GM18909 (cell line): ENCODE measurements at regions not wholly inside any gene's neighbourhood (a gene's known extent, or its start where the extent isn't known, plus 50 kb on each side); places are given as distances from the start of the nearest gene placed in this dataset.

ENCODE experiments used
- ATAC-seq: cut with Tn5 transposase; IDR thresholded peaks from one replicate; pipeline ENCODE4 v1.9.1; 2021; ENCODE audit warnings: mild to moderate bottlenecking; ENCODE audit not compliant: unreplicated experiment, poor library complexity

DNA sequence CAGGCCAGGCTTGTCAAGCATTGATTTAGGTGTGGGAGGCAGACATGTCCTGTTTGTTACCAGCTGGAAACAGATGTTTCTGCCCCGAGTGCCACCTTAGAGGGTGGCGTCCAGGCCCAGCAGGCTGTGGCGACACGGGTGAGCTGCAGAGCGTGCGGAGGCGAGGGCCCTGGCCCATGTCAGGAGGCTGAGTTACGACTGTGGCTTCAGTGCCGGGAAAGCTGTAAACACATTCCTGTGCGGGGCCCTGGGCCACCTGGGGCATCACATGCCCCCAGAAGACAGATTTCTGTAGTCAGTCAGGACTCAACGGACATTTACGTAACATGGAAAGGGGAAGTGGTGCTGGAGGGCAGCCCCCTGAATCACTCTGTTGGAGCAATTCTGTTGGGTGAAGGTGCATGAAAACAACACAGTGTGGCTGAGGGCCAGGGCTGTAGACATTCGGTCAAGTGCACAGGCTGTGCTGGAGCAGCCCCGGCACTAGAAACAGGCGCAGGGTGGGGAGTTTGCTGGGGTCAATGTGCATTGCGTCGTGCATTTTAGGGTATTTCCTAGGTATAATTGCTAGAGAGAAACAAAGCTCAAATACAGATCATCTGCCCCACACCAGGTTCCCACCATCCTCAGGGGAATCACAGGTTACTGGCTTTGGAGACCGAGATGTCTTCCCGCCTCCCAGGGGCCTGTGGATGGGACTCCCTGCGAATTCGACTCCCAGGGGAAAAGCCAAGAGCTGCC is 291.8 kb downstream of the TMEM121 start:
- ATAC-seq, result peak; percentile 84

DNA sequence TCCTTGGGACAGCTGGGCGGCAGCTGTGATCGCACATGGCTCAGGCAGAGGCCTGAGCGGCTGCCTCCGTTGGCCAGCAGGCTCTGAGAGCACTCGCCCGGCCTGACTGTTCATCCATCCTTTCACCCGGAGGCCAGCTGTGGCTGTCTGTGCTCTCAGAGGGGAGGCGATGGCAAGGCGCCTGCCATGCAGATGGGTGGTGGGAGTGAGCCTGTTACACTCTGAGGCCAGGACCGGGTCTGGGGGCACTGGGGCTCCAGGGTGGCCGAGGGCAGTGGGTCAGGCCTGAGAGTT is 292.3 kb downstream of the TMEM121 start:
- peak; percentile 19 for ATAC-seq

DNA sequence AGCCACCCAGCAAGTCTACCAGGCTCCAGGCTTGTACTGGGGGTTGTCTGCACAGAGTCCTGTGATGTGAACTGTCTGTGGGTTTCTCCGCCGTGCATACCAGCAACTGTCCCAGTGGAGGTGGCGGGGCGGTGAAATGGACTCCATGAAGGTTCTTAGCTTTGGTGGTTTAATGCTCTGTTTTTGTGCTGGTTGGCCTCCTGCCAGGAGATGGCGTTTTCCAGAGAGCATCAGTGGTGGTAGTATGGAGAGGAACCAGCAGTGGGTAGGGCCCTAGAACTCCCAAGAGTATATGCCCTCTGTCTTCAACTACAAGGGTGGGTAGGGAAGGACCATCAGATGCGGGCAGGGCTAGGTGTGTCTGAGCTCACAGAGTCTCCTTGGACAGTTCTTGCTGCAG is 303.8 kb downstream of the TMEM121 start:
- ATAC-seq, result no peak

DNA sequence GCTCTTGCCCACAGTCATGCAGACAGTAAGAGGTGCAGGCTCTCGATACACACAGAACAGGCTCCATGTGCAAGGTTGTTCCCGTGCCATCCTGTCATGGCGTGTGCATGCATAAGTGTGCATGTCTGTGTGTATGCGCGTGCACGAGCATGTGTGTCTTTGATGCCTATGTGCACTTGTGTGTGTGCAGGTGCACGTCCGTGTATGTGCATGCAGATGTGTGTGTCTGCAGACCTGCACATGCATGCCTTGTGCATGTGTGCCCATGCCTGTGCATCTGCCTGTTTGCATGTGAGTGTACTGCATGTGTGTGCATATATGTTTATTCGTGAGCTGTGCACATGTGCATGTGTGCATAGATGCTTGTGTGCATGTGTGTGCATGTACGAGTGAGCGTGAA is 309.8 kb downstream of the TMEM121 start:
- ATAC-seq, result no peak

DNA sequence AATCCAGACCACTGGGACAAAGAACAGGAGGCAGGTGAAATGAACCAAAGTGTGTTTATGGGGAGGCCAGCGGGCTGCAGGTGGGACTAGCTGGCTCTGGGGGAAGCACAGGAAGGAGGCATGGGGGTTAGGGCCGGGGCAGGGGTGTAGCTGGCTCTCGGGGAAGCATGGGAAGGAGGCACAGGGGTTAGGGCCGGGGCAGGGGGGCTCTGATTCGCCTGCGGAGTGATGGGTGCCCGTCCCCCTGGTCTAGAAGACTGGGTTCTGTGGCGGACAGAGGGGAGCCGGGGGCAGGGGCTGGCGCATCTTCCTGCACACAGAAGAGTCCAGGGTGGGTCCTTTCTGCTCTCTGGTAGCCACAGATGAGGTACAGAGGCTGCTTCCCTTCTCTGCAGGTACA is 310.3 kb downstream of the TMEM121 start:
- ATAC-seq, result no peak

DNA sequence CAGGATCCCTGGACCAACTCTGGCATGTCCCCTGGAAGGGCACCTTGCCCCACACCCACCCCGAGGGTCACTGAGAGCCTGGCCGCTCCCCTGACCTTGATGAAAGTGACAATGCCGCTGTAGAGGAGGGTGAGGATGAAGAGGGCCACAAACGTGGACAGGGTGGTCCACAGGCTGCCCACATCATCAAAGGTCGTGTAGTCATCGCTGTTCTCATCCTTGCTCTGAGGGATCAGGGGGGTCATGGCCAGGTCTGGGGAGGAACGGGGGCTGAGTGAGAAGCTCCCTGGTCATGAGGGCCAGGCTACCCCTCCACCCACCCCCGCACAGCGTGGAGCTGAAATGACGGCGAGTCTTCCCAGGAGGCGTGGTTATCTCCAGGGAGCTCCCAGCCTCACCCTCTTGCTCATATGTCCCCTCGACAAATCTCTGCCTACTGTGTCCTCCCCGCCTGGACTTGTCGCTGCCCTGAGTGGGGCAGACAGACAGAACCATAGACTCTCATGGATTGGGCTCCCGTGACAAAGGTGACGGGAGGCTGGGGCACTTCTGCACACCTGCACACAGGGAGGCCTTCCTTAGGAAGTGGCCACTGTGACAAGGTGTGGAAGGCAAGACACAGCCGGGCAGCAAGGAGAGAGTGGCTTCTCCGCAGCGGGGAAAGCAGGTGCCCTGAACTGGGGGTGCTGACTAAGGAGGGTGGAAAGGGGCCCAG is 311.1 kb downstream of the TMEM121 start:
- no peak for ATAC-seq

DNA sequence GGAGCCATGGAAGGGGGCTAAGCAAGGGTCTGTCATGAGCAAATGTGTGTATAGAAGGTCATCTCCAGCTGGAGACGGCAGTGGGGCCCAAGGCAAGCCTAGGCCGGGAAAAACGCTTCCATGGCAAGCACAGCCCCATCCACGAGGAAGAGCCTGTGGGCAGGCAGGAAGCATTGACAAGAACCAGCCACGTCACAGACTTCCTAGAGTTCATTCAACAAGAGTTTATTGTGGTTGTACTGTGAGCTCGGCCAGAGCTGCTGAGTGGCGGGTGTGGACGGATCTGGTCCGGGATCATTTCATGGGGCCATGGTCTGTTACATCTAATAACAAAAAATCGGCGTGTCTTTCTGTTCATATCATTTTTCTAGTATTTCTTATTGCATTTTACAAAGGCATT is 311.7 kb downstream of the TMEM121 start:
- no peak for ATAC-seq

DNA sequence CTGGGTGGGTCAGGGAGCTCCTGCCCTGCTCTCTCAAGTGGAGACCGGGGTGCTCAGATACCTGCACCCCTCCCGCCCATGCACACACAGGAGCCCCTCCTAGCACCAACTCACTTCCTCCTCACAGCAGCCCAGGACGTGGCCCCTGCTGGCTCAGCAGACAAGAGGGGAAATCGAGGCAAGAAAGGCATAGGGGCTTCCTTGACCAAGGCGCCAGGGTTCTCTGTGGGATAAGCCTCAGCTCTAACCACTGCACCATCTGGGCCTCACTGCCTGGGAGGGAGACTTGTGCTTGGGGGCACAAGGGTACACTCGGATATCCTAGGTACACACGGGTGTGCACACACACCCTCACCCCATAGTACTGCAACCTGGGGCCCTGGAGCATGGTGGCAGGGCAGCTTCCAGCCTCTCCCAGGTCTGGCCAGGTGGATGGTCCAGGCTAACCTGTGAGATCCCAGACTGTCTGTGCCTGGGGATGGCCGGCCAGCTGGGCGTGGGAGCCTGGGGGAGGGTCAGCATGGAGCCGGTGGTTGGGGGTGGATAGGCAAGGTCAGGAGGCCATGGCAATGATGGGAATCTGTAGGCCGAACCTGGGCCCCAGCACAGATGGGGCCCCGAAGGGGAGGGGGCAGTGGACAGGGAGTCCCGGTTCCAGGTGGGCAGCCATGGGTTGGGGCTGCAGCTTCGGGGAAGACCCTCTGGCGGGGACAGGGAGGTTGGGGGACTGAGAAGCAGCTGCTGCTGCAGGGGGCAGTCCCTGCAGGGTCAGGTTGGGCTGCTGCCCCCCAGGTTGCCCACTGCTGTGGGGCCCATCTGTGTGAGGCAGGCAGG is 312.4 kb downstream of the TMEM121 start:
- no peak for ATAC-seq

DNA sequence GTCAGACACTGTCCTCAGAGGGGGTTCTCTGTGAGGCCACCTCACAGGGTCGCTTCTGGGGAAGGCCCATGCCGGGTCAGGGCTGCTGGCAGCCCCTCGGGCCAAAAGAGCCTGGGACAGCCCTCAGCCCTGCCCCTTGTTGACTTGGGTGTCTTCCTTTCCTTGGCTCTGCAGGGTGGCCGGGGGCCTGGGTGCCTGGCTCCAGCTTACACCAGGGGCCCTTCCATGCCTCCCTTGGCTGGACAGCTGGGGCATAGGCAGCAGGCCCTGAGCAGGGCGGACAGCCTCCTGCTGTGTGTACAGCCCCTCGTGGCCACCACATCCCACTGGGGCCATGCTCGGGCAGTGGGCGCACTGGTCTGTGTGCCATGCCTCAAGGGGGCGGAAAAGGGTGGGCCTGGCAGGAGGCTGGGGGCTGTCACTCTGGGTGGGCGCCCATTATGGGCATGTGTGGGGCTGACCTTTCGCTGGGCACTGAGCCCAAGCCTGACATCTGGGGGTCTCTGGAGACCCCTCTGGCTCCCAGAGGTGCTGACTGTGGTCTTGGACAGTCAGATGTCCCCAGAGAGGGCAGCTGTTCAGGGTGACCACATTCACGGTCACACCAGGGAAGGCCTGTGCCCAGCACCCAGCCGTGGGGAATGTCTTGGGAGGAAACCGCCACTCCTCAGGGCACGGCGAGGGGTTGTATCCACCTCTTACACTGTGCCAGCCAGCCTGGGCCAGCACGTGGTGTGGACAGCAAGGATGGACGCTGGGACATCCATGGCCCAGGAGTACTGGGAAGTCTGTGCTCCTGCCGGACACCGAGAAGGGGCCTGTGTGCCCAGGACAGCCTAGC is 313.3 kb downstream of the TMEM121 start:
- no peak for ATAC-seq

DNA sequence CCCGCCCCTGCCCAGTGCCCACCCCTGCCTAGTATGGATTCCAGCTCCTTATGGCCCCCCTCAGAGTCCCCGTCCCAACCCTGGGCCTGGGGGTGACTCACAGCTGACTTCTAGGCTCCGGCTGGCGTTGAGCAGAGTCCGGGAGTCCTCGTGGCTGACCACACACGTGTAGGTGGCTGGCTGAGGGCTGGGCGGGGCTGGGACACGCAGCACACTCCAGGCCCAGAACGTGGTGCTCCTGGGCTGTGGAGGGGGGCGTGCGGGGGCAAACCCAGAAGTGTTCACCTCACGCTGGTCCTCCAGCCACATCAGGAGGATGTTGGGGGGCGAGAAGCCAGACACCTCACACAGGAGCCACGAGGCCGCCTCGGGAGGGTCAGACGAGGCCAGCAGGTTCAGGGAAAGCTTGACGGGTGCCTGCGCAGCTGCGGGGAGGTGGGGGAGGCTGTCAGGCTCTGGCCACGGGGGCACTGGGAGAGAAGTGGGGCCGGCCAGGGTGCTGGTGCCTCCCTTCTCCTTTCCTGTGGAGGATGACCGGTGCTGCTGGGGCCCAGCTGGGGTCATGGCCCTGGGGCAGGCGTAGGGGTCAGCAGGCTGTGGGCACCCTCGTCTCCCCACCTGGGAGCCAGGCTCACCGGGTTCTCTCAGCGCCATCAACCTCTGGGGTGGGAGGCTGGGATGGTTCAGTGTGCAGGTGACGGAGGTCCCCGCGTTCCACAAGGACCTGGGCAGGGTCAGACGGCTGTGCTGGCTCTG is 314.1 kb downstream of the TMEM121 start:
- no peak for ATAC-seq

DNA sequence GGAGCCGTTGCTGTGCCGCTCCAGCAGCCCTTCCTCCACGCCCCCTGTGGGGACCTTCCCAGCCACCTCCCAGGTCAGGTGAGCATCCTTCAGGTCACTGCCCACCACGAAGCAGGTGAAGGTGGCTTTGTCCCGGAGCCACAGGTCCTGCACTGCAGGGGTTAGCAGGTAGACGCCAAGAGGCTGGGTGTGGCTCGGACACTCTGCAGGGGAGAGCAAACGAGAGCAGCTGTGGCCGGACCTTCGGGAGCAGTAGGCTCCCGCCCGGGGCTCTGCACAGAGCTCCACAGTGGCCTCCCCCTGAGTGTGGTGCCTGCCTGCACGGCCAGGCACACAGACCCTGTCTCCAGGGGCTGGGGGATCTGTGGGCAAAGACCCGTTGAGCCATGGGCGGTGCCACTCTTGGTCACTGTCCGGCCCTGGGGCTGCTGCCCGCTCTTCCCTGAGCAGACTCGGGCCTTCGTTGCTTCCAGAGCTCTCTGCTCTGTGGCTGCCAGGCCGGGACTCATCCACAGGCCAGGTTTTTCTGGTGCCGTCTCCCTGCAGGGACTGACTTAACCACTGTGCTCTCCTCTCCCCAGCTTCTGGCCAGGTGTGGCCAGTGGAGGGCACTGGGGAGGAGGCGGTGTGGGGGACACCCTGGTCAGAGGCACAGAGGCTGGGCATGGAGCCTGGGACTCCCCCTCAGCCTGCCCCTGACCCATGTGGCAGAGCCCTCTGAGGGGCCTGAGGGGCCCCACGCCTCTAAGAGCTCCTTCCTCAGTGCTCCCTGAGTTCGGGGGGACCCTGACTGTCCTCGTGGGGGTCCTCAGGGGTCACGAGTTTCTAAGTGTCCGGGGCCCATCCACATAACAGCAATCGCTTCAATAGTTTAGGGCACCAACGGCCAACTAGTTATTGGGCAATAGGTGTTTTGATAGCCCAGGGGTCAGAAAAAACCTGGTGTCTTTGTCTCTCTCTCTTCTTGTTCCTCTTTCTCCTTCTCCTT is 314.9 kb downstream of the TMEM121 start:
- ATAC-seq, result no peak

DNA sequence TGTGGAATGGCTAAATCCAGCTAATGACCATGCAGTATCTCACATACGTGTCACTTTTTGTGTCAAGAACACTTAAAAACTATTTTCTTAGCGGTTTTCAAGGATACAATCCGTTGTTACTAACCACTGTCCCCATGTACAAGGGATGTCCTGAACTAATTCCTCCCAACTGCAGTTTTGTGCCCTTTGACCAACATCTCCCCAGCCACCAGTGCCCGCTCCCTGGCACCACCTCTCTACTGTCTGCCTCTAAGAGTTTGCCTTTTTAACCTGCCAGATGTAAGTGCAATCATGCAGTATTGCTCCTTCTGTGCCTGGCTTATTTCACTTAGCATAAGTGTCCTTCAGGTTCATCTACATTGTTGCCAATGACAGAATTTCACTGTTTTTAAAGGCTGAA is 315.7 kb downstream of the TMEM121 start:
- ATAC-seq, result no peak

DNA sequence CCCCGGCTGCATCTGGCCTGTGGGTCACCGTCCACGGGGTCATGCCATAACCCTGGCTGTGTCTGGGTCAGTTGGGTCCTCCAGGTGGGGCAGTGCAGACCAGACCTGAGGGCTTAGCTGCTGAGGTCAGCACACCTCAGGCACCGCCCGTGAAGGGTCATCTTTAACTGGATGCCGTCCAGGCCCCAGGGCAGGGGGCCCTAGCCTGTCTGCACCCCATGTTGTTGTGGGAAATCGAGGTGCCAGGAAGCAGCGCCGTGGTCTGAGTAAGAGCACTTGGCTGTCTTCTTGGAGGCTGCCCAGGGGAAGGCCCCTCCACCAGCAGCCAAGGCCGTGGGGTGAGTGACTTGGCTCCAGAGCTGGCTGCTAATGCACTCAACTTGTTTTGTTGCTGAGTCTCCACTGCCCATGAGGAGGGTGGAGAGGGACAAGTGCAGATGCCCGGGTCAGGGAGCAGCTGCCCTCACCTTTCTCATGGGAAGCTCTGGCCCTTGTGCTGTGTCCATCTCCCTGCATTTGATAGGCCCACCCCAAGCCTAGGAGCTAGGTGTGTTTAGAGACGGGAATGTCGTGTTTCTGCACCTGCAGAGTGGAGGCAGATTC is 317.2 kb downstream of the TMEM121 start:
- no peak for ATAC-seq

DNA sequence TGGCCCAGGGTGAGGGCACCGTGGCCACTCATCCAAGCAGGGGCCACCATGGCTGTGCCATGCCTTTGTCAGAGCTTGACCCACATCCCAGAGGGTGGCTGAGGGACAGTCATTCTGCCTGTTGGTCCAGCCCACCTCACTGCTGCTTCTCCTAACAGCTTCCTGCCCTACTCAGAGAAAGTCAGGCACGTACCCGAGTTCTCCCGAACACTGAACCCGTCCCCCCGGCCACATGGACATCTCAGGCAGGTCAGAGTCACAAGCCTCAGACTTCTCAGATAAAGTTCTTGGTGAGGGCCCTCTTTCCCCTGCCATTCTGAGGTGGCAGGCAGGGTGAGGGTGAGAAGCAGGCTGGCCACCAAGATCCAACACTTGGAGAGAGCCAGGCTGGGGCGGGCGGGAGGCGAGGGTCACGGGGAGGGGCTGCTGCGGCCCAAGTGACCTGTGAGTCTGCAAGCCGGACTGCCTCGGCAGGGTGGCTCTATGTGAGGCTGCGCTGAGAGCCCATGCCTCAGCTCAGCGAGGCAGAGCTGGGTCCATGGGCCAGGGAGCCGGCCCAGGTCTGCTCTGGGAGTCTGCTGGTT is 317.8 kb downstream of the TMEM121 start:
- no peak for ATAC-seq

DNA sequence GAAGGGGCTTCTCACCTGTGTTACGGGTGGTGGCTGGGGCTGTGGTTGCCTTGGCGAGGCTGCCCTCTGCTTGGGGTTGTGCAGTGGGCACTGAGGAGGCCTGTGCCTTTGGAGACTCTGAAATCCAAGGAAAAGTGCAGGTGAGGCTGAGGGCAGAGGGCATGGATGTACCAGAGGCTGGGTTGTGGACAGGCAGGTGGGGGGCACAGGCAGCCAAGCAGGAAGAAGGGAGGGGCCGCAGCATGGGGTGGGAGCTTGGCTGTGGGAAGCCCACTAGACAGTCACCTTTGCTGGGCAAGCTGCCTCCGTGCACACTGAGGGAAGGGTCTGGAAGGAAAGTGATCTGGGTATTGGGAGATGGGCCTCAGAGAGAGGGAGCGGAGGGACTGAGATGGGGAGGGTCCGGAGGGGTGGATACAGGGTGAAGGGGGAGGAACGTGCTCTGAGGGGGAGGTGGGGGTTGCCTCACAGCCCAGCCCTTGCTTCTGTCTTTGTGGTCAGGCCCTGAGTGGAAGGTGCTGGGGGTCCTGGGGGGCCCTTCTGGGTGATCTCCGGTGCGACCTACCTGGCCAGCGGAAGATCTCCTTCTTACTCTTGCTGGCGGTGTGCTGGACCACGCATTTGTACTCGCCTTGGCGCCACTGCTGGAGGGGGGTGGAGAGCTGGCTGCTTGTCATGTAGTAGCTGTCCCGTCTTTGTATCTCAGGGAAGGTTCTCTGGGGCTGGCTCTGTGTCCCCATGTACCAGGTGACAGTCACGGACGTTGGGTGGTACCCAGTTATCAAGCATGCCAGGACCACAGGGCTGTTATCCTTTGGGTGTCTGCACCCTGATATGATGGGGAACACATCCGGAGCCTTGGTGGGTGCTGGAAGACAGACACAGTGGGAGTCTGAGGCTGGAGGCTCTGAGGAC is 318.7 kb downstream of the TMEM121 start:
- no peak for ATAC-seq

DNA sequence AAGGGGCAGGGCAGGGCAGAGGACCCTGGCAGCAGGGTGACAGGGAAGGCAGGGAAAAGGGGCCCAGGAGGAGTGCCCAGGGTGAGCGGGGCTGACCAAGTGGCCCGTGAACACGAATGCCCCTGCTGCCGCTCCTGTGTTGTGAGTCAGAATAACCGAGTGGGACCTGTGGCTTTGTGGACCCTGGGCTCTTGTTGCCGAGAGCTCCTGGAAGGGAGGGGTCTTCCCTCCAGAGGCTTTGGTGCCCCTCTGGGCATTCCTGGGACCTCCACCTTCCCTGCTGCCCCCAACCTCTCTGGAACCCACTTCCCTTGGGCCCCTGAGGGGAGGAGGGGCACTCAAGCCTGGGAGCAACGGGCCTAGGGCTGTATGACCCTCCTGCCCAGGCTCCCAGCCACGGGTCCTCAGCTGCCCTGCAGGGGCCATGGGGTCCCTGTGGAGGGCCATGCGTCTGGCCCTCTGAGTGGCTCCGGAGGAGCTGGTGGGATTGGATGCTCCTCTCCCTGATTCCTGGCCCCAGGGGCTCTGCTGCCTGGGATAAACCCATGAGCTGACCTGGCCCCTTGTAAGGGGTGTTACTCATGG is 319.4 kb downstream of the TMEM121 start:
- ATAC-seq, result no peak

DNA sequence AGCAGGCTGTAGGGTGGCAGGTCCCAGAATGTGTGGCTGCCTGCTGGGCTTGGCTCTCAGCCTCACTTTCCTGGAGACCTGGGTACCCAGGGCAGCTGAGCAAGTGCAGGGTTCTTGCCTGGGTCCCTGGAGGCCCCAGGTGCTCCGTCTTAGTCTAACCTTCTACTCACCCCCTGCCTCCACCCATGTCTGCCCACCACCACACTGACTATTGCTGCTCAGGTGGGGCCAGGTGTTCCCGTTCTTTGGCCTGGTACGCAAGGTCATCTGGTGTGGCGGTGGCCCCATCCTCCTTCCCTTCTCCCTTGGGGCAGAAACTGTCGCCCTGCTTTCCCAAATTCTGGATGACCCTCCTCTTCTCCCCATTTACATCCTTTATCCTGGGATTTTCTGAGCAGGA is 319.9 kb downstream of the TMEM121 start:
- ATAC-seq, result no peak
